Naive B cell (primary cell): ENCODE measurements at regions not wholly inside any gene's neighbourhood (a gene's known extent, or its start where the extent isn't known, plus 50 kb on each side); places are given as distances from the start of the nearest gene placed in this dataset.

Experiments used
- ATAC-seq, 2 donors: fragments of 150-1000 bp; cut with Tn5 transposase; 2 replicates each; pipeline ENCODE4 v1.10.0; 2021; ENCODE audit warnings: low read depth in 2 of 2, mild to moderate bottlenecking in 2 of 2, moderate library complexity in 2 of 2
- DNase-seq: peaks from one replicate; pipeline ENCODE4 v3.0.0; 2022
- H3K27ac Mint-ChIP-seq, 6 donors: one replicate each; pipeline ENCODE4 v1.8.0; 2020 to 2022; ENCODE audit warnings: mild to moderate bottlenecking in 6 of 6, mixed read lengths in 6 of 6, moderate library complexity in 5 of 6, inconsistent platforms in 2 of 6
- H3K27me3 Mint-ChIP-seq, 3 donors: one replicate each; pipeline ENCODE4 v1.8.0; 2021 to 2022; ENCODE audit warnings: mixed read lengths in 3 of 3, mild to moderate bottlenecking in 1 of 3
- H3K36me3 Mint-ChIP-seq, 2 donors: one replicate each; pipeline ENCODE4 v1.8.0; 2020 to 2022; ENCODE audit warnings: mixed read lengths in 2 of 2, inconsistent platforms in 1 of 2, mild to moderate bottlenecking in 1 of 2
- H3K4me1 Mint-ChIP-seq, 3 donors: one replicate each; pipeline ENCODE4 v1.8.0; 2020 to 2022; ENCODE audit warnings: mixed read lengths in 3 of 3, inconsistent platforms in 1 of 3, mild to moderate bottlenecking in 1 of 3, moderate library complexity in 1 of 3
- H3K4me3 Mint-ChIP-seq, 8 donors: one replicate each; pipeline ENCODE4 v1.8.0; 2020 to 2022; ENCODE audit warnings: mild to moderate bottlenecking in 8 of 8, mixed read lengths in 8 of 8, moderate library complexity in 8 of 8, inconsistent platforms in 2 of 8
- H3K9me3 Mint-ChIP-seq, 7 donors: one replicate each; pipeline ENCODE4 v1.8.0; 2020 to 2022; ENCODE audit warnings: mixed read lengths in 7 of 7, mild to moderate bottlenecking in 5 of 7, inconsistent platforms in 2 of 7, moderate library complexity in 1 of 7

- ATAC-seq (no peak), DNase-seq (no peak)
- no peaks in the 10 kb centered on the region for H3K4me1 Mint-ChIP-seq
- no peak overlapping the region for H3K4me3 Mint-ChIP-seq
- H3K36me3 Mint-ChIP-seq = no peaks in the 10 kb centered on the region
- peaks cover 6 to 14% (median 9%) of the 10 kb centered on the region in 3 donors for H3K27me3 Mint-ChIP-seq
- H3K27ac Mint-ChIP-seq = no peak overlapping the region
- no peaks in the 10 kb centered on the region for H3K9me3 Mint-ChIP-seq
Observed at GRCh38 chr2:19747310-19748072, 154.3 kb downstream of the TTC32 start.

- H3K36me3 Mint-ChIP-seq = no peaks in the 10 kb centered on the region
- no peak for ATAC-seq
- no peaks in the 10 kb centered on the region for H3K4me1 Mint-ChIP-seq
- peaks cover 5 to 14% (median 9%) of the 10 kb centered on the region in 3 donors for H3K27me3 Mint-ChIP-seq
- H3K4me3 Mint-ChIP-seq = no peak overlapping the region
- DNase-seq = no peak
- peak overlapping the region in 1 of 6 donors; percentile 6 for H3K27ac Mint-ChIP-seq
- H3K9me3 Mint-ChIP-seq = no peaks in the 10 kb centered on the region
Observed at GRCh38 chr2:19746611-19747309, 155.0 kb downstream of the TTC32 start.

GRCh38 chr2:19746137-19746600, 155.6 kb downstream of the TTC32 start:
- Mint-ChIP-seq H3K4me1 (no peaks in the 10 kb centered on the region), H3K27me3 (peaks cover 5 to 13% (median 9%) of the 10 kb centered on the region in 3 donors), H3K9me3 (no peaks in the 10 kb centered on the region), H3K36me3 (no peaks in the 10 kb centered on the region), H3K27ac (peak overlapping the region in 1 of 6 donors; percentile 6), H3K4me3 (peak overlapping the region in 1 of 8 donors; percentile 12)
- DNase-seq (no peak), ATAC-seq (no peak)

GRCh38 chr2:19745318-19746136, 156.3 kb downstream of the TTC32 start:
- H3K36me3 Mint-ChIP-seq = no peaks in the 10 kb centered on the region

GRCh38 chr2:19744456-19745199, 157.2 kb downstream of the TTC32 start:
- Mint-ChIP-seq H3K4me1 (no peaks in the 10 kb centered on the region), H3K9me3 (no peaks in the 10 kb centered on the region), H3K27me3 (peaks cover 0 to 5% (median 0%) of the 10 kb centered on the region in 3 donors), H3K27ac (no peak overlapping the region), H3K36me3 (no peaks in the 10 kb centered on the region), H3K4me3 (peak overlapping the region in 1 of 8 donors; percentile 49)
- DNase-seq (no peak), ATAC-seq (no peak)

More at GRCh38 chr2:19745318-19746136, 156.3 kb downstream of the TTC32 start:
- H3K27ac Mint-ChIP-seq = peak overlapping the region in 1 of 6 donors; percentile 36
- H3K4me1 Mint-ChIP-seq = no peaks in the 10 kb centered on the region
- peak overlapping the region in 1 of 8 donors; percentile 12 for H3K4me3 Mint-ChIP-seq
- DNase-seq (no peak), ATAC-seq (no peak)
- no peaks in the 10 kb centered on the region for H3K9me3 Mint-ChIP-seq
- peaks cover 4 to 7% (median 5%) of the 10 kb centered on the region in 3 donors for H3K27me3 Mint-ChIP-seq

GRCh38 chr2:19743641-19744040, 158.1 kb downstream of the TTC32 start:
- no peaks in the 10 kb centered on the region for H3K9me3 Mint-ChIP-seq
- H3K36me3 Mint-ChIP-seq = no peaks in the 10 kb centered on the region
- no peak overlapping the region for H3K4me3 Mint-ChIP-seq
- H3K27me3 Mint-ChIP-seq = peaks cover 0 to 5% (median 0%) of the 10 kb centered on the region in 3 donors
- H3K27ac Mint-ChIP-seq = peak overlapping the region in 1 of 6 donors; percentile 5
- H3K4me1 Mint-ChIP-seq = no peaks in the 10 kb centered on the region
- ATAC-seq = no peak
- DNase-seq = no peak

- H3K4me1 Mint-ChIP-seq = no peaks in the 10 kb centered on the region
- H3K27ac Mint-ChIP-seq = peak overlapping the region in 1 of 6 donors; percentile 20
- DNase-seq = no peak
- peaks cover 0 to 5% (median 0%) of the 10 kb centered on the region in 3 donors for H3K27me3 Mint-ChIP-seq
- no peak overlapping the region for H3K4me3 Mint-ChIP-seq
- H3K9me3 Mint-ChIP-seq = no peaks in the 10 kb centered on the region
- no peak for ATAC-seq
- H3K36me3 Mint-ChIP-seq = no peaks in the 10 kb centered on the region
Observed at GRCh38 chr2:19742872-19743271, 158.9 kb downstream of the TTC32 start.

- no peak for ATAC-seq
- no peak overlapping the region for H3K27ac Mint-ChIP-seq
- no peak for DNase-seq
- H3K4me3 Mint-ChIP-seq = no peak overlapping the region
- no peaks in the 10 kb centered on the region for H3K36me3 Mint-ChIP-seq
- H3K4me1 Mint-ChIP-seq = no peaks in the 10 kb centered on the region
- H3K27me3 Mint-ChIP-seq = peaks cover 0 to 5% (median 0%) of the 10 kb centered on the region in 3 donors
- no peaks in the 10 kb centered on the region for H3K9me3 Mint-ChIP-seq
Observed at GRCh38 chr2:19739256-19739655, 162.5 kb downstream of the TTC32 start.

- H3K36me3 Mint-ChIP-seq = no peaks in the 10 kb centered on the region
- H3K9me3 Mint-ChIP-seq = no peaks in the 10 kb centered on the region
- DNase-seq = no peak
- H3K4me3 Mint-ChIP-seq = no peak overlapping the region
- no peak overlapping the region for H3K27ac Mint-ChIP-seq
- peaks cover 0 to 1% (median 0%) of the 10 kb centered on the region in 3 donors for H3K27me3 Mint-ChIP-seq
- no peaks in the 10 kb centered on the region for H3K4me1 Mint-ChIP-seq
- no peak for ATAC-seq
Observed at GRCh38 chr2:19738707-19739106, 163.1 kb downstream of the TTC32 start.

GRCh38 chr2:19736191-19736831, 165.5 kb downstream of the TTC32 start:
- no peaks in the 10 kb centered on the region for H3K4me1 Mint-ChIP-seq

GRCh38 chr2:19733951-19734425, 167.8 kb downstream of the TTC32 start:
- no peak for DNase-seq
- Mint-ChIP-seq H3K4me3 (no peak overlapping the region), H3K27ac (no peak overlapping the region), H3K36me3 (no peaks in the 10 kb centered on the region), H3K4me1 (no peaks in the 10 kb centered on the region), H3K27me3 (peaks cover 4 to 8% (median 7%) of the 10 kb centered on the region in 3 donors), H3K9me3 (no peaks in the 10 kb centered on the region)
- ATAC-seq = no peak

More at GRCh38 chr2:19736191-19736831, 165.5 kb downstream of the TTC32 start:
- DNase-seq (no peak), ATAC-seq (no peak)
- H3K9me3 Mint-ChIP-seq = no peaks in the 10 kb centered on the region
- peaks cover 0 to 8% (median 7%) of the 10 kb centered on the region in 3 donors for H3K27me3 Mint-ChIP-seq
- no peak overlapping the region for H3K27ac Mint-ChIP-seq
- no peaks in the 10 kb centered on the region for H3K36me3 Mint-ChIP-seq
- no peak overlapping the region for H3K4me3 Mint-ChIP-seq

GRCh38 chr2:19733390-19733789, 168.4 kb downstream of the TTC32 start:
- no peak for DNase-seq
- peaks cover 4 to 14% (median 7%) of the 10 kb centered on the region in 3 donors for H3K27me3 Mint-ChIP-seq
- H3K27ac Mint-ChIP-seq = no peak overlapping the region
- H3K4me3 Mint-ChIP-seq = no peak overlapping the region
- ATAC-seq = no peak
- no peaks in the 10 kb centered on the region for H3K9me3 Mint-ChIP-seq
- no peaks in the 10 kb centered on the region for H3K4me1 Mint-ChIP-seq
- H3K36me3 Mint-ChIP-seq = no peaks in the 10 kb centered on the region
